H1 (cell line): ENCODE measurements at regions not wholly inside any gene's neighbourhood (a gene's known extent, or its start where the extent isn't known, plus 50 kb on each side); places are given as distances from the start of the nearest gene placed in this dataset.

Experiments
- CEBPB ChIP-seq: IDR thresholded peaks from 2 replicates; pipeline ENCODE4 v1.6.1; 2012; ENCODE audit warnings: low read depth, low read length
- KDM5A ChIP-seq: fragments of 200-600 bp; IDR thresholded peaks from 2 replicates; pipeline ENCODE4 v1.7.1; 2012; ENCODE audit warnings: mild to moderate bottlenecking, low read length, inconsistent platforms, mixed read lengths
- SAP30 ChIP-seq: fragments of 300-600 bp; sonication (generic); IDR thresholded peaks from 2 replicates; pipeline ENCODE4 v1.7.1; 2012; ENCODE audit warnings: low read length, moderate library complexity, mild to moderate bottlenecking, inconsistent platforms; ENCODE audit not compliant: insufficient read depth, insufficient replicate concordance
- TF ChIP-seq, protein P1 (sequence below): fragments of 300-600 bp; sonication (generic); IDR thresholded peaks from 2 replicates; pipeline ENCODE4 v1.7.1; 2012; ENCODE audit warnings: low read length, moderate library complexity, mild to moderate bottlenecking, inconsistent platforms; ENCODE audit not compliant: insufficient replicate concordance

GRCh38 chr6:74507649-74508048 is 698.2 kb downstream of the COL12A1 start (continued):
- TF ChIP-seq, protein P1, sequence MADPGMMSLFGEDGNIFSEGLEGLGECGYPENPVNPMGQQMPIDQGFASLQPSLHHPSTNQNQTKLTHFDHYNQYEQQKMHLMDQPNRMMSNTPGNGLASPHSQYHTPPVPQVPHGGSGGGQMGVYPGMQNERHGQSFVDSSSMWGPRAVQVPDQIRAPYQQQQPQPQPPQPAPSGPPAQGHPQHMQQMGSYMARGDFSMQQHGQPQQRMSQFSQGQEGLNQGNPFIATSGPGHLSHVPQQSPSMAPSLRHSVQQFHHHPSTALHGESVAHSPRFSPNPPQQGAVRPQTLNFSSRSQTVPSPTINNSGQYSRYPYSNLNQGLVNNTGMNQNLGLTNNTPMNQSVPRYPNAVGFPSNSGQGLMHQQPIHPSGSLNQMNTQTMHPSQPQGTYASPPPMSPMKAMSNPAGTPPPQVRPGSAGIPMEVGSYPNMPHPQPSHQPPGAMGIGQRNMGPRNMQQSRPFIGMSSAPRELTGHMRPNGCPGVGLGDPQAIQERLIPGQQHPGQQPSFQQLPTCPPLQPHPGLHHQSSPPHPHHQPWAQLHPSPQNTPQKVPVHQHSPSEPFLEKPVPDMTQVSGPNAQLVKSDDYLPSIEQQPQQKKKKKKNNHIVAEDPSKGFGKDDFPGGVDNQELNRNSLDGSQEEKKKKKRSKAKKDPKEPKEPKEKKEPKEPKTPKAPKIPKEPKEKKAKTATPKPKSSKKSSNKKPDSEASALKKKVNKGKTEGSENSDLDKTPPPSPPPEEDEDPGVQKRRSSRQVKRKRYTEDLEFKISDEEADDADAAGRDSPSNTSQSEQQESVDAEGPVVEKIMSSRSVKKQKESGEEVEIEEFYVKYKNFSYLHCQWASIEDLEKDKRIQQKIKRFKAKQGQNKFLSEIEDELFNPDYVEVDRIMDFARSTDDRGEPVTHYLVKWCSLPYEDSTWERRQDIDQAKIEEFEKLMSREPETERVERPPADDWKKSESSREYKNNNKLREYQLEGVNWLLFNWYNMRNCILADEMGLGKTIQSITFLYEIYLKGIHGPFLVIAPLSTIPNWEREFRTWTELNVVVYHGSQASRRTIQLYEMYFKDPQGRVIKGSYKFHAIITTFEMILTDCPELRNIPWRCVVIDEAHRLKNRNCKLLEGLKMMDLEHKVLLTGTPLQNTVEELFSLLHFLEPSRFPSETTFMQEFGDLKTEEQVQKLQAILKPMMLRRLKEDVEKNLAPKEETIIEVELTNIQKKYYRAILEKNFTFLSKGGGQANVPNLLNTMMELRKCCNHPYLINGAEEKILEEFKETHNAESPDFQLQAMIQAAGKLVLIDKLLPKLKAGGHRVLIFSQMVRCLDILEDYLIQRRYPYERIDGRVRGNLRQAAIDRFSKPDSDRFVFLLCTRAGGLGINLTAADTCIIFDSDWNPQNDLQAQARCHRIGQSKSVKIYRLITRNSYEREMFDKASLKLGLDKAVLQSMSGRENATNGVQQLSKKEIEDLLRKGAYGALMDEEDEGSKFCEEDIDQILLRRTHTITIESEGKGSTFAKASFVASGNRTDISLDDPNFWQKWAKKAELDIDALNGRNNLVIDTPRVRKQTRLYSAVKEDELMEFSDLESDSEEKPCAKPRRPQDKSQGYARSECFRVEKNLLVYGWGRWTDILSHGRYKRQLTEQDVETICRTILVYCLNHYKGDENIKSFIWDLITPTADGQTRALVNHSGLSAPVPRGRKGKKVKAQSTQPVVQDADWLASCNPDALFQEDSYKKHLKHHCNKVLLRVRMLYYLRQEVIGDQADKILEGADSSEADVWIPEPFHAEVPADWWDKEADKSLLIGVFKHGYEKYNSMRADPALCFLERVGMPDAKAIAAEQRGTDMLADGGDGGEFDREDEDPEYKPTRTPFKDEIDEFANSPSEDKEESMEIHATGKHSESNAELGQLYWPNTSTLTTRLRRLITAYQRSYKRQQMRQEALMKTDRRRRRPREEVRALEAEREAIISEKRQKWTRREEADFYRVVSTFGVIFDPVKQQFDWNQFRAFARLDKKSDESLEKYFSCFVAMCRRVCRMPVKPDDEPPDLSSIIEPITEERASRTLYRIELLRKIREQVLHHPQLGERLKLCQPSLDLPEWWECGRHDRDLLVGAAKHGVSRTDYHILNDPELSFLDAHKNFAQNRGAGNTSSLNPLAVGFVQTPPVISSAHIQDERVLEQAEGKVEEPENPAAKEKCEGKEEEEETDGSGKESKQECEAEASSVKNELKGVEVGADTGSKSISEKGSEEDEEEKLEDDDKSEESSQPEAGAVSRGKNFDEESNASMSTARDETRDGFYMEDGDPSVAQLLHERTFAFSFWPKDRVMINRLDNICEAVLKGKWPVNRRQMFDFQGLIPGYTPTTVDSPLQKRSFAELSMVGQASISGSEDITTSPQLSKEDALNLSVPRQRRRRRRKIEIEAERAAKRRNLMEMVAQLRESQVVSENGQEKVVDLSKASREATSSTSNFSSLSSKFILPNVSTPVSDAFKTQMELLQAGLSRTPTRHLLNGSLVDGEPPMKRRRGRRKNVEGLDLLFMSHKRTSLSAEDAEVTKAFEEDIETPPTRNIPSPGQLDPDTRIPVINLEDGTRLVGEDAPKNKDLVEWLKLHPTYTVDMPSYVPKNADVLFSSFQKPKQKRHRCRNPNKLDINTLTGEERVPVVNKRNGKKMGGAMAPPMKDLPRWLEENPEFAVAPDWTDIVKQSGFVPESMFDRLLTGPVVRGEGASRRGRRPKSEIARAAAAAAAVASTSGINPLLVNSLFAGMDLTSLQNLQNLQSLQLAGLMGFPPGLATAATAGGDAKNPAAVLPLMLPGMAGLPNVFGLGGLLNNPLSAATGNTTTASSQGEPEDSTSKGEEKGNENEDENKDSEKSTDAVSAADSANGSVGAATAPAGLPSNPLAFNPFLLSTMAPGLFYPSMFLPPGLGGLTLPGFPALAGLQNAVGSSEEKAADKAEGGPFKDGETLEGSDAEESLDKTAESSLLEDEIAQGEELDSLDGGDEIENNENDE, result no peak
- no peak for TF ChIP-seq KDM5A
- TF ChIP-seq SAP30, result no peak
- no peak for TF ChIP-seq CEBPB
